ENCODE measurements at regions not wholly inside any gene's neighbourhood (a gene's known extent, or its start where the extent isn't known, plus 50 kb on each side); places are given as distances from the start of the nearest gene placed in this dataset.

DNA sequence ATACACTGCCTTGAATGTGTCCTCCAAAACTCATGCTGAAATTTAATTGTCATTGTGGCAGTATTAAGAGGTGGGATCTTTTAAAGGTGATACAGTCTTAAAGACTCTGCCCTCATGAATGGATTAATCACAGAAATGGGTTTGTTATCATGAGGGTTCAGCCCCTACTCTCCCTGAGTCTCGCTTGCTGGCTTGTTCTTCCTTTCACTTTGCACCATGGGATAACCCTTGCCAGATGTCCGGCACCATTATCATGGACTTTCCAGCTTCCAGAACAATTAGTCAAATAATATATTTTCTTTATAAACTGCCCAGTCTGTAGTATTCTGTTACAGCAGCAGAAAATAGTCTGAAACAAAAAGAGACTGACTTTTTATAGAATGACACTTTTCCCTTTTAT, 67.9 kb upstream of the TENT5A start:
- Mint-ChIP-seq H3K4me3 (no peak overlapping the region), H3K27me3 (ENCODE audit: low read depth) (no peaks in the 10 kb centered on the region), H3K27ac (no peak overlapping the region), H3K9me3 (no peaks in the 10 kb centered on the region), H3K4me1 (peaks cover 5% of the 10 kb centered on the region), H3K36me3 (ENCODE audit: low read depth) (no peaks in the 10 kb centered on the region)
- no peak for TF ChIP-seq CTCF (IDR thresholded peaks at IDR 0.05; ENCODE audit: unreplicated experiment in 3 of 3)

- no peak overlapping the region for H3K4me3 Mint-ChIP-seq
- no peak for TF ChIP-seq CTCF (IDR thresholded peaks at IDR 0.05; ENCODE audit: unreplicated experiment in 3 of 3)
- no peak overlapping the region for H3K27ac Mint-ChIP-seq
- no peaks in the 10 kb centered on the region for H3K9me3 Mint-ChIP-seq
- H3K27me3 Mint-ChIP-seq (ENCODE audit: low read depth), result no peaks in the 10 kb centered on the region
- H3K36me3 Mint-ChIP-seq (ENCODE audit: low read depth), result no peaks in the 10 kb centered on the region
- peaks cover 5% of the 10 kb centered on the region for H3K4me1 Mint-ChIP-seq
Observed at GRCh38 chr6:81819767-81820166, 67.3 kb upstream of the TENT5A start.

GRCh38 chr6:81818901-81819361, 66.5 kb upstream of the TENT5A start:
- no peaks in the 10 kb centered on the region for H3K9me3 Mint-ChIP-seq
- no peaks in the 10 kb centered on the region for H3K27me3 Mint-ChIP-seq (ENCODE audit: low read depth)
- H3K27ac Mint-ChIP-seq, result peak overlapping the region in 1 of 3 experiments; percentile 25
- no peak for TF ChIP-seq CTCF (IDR thresholded peaks at IDR 0.05; ENCODE audit: unreplicated experiment in 3 of 3)
- H3K4me3 Mint-ChIP-seq, result no peak overlapping the region
- no peaks in the 10 kb centered on the region for H3K36me3 Mint-ChIP-seq (ENCODE audit: low read depth)
- H3K4me1 Mint-ChIP-seq, result peaks cover 5% of the 10 kb centered on the region

DNA sequence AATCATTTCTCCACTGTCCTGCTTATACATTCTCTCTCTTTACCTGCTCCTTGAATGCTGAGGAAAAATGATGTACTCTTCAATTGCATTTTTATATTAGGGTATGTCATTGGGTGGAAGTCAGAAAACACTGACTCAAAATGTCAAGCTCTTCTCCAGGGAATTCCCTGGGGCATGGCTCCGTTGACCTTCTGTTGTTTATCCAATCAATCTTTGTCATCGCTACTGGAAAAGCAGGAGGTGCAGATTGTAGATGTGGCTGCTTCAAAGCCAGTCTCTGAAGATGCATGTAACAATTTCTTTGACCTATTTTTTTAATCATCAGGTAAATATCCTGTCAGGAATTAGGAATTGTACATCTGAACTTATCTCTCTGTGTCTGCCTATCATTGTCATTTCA, 63.9 kb upstream of the TENT5A start:
- Mint-ChIP-seq H3K9me3 (no peaks in the 10 kb centered on the region), H3K4me1 (peaks cover 5% of the 10 kb centered on the region), H3K27ac (no peak overlapping the region), H3K36me3 (ENCODE audit: low read depth) (no peaks in the 10 kb centered on the region), H3K4me3 (no peak overlapping the region), H3K27me3 (ENCODE audit: low read depth) (no peaks in the 10 kb centered on the region)
- no peak for TF ChIP-seq CTCF (IDR thresholded peaks at IDR 0.05; ENCODE audit: unreplicated experiment in 3 of 3)

DNA sequence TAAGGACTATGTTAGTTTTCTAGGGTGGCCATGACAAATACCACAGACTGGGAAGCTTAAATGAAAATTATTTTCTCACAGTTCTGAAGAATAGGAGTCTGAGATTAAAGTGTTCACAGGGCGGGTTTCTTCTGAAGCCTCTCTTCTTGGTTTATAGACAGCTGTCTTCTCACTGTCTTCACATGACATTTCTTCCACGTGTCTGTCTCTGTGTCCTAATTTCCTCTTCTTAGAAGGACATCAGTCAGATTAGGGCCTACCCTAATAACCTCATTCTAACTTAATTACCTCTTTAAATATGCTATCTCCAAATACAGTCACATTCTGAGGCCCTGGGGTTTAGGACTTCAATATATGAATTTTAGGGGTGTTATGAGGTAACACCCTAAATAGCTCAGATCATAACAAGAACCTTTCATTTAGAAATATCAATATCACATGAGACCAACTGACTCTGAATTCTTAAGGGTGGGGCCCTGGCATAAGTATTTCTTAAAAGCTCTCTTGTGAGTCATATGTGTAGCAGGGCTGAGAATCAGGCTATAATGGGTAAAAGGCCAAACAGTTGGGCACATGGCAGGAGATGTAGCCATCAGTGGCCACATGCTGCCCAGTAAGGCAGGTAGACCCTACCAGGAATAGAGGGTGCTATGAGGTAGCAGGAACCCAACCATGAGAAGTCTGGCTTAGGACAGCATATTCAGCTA, 62.0 kb upstream of the TENT5A start:
- peaks cover 5% of the 10 kb centered on the region for H3K4me1 Mint-ChIP-seq
- H3K27me3 Mint-ChIP-seq (ENCODE audit: low read depth), result no peaks in the 10 kb centered on the region
- H3K4me3 Mint-ChIP-seq, result no peak overlapping the region
- TF ChIP-seq CTCF (IDR thresholded peaks at IDR 0.05; ENCODE audit: unreplicated experiment in 3 of 3), result no peak
- H3K27ac Mint-ChIP-seq, result no peak overlapping the region
- no peaks in the 10 kb centered on the region for H3K9me3 Mint-ChIP-seq
- H3K36me3 Mint-ChIP-seq (ENCODE audit: low read depth), result no peaks in the 10 kb centered on the region

GRCh38 chr6:81813305-81813704, 60.8 kb upstream of the TENT5A start:
- no peak for TF ChIP-seq CTCF (IDR thresholded peaks at IDR 0.05; ENCODE audit: unreplicated experiment in 3 of 3)
- no peak overlapping the region for H3K4me3 Mint-ChIP-seq
- H3K36me3 Mint-ChIP-seq (ENCODE audit: low read depth), result no peaks in the 10 kb centered on the region
- no peaks in the 10 kb centered on the region for H3K27me3 Mint-ChIP-seq (ENCODE audit: low read depth)
- H3K27ac Mint-ChIP-seq, result no peak overlapping the region
- peaks cover 10% of the 10 kb centered on the region for H3K4me1 Mint-ChIP-seq
- H3K9me3 Mint-ChIP-seq, result no peaks in the 10 kb centered on the region
